Loucy (cell line): ENCODE measurements at regions not wholly inside any gene's neighbourhood (a gene's known extent, or its start where the extent isn't known, plus 50 kb on each side); places are given as distances from the start of the nearest gene placed in this dataset.

ENCODE experiments used
- H2AFZ ChIP-seq: fragments of 200-600 bp; sonication (generic); 2 replicates; pipeline ENCODE4 v1.6.0; 2016; ENCODE audit warnings: antibody characterized with exemption, mild to moderate bottlenecking, low read length, moderate library complexity
- H3F3A ChIP-seq: fragments of 200-600 bp; 2 replicates; pipeline ENCODE4 v1.6.0; 2016; ENCODE audit warnings: antibody characterized with exemption, low read depth, mild to moderate bottlenecking
- H3K27me3 ChIP-seq: fragments of 200-600 bp; sonication (generic); 2 replicates; pipeline ENCODE4 v1.6.1; 2014; ENCODE audit warnings: low read length, mild to moderate bottlenecking; ENCODE audit not compliant: insufficient read depth, poor library complexity, severe bottlenecking
- H3K36me3 ChIP-seq: fragments of 200-600 bp; sonication (generic); 2 replicates; pipeline ENCODE4 v1.6.1; 2016; ENCODE audit warnings: low read length; ENCODE audit not compliant: insufficient read depth
- H3K4me1 ChIP-seq: fragments of 200-600 bp; sonication (generic); 2 replicates; pipeline ENCODE4 v1.5.1; 2014; ENCODE audit warnings: low read length, mild to moderate bottlenecking; ENCODE audit not compliant: insufficient read depth, poor library complexity, severe bottlenecking
- H3K4me2 ChIP-seq: fragments of 200-600 bp; sonication (generic); 2 replicates; pipeline ENCODE4 v1.6.0; 2014; ENCODE audit warnings: antibody characterized with exemption, low read length, low read depth, mild to moderate bottlenecking; ENCODE audit not compliant: poor library complexity, severe bottlenecking
- H3K4me3 ChIP-seq: fragments of 200-600 bp; sonication (generic); 2 replicates; pipeline ENCODE4 v1.5.1; 2014; ENCODE audit warnings: low read length, mild to moderate bottlenecking, mixed read lengths; ENCODE audit not compliant: poor library complexity, severe bottlenecking
- H3K79me2 ChIP-seq: fragments of 200-600 bp; sonication (generic); 2 replicates; pipeline ENCODE4 v1.6.1; 2014; ENCODE audit warnings: low read length; ENCODE audit not compliant: insufficient read depth
- H3K9ac ChIP-seq: fragments of 200-600 bp; sonication (generic); 2 replicates; pipeline ENCODE4 v1.6.0; 2014; ENCODE audit warnings: mild to moderate bottlenecking, low read depth, low read length, moderate library complexity; ENCODE audit not compliant: poor library complexity, severe bottlenecking
- H3K9me2 ChIP-seq: fragments of 200-600 bp; sonication (generic); replicated peaks from 2 replicates; pipeline ENCODE4 v1.6.1; 2016; ENCODE audit warnings: low read depth, low read length, mixed read lengths
- H3K9me3 ChIP-seq: fragments of 200-600 bp; sonication (generic); 2 replicates; pipeline ENCODE4 v1.6.1; 2014; ENCODE audit warnings: mild to moderate bottlenecking, antibody characterized with exemption, low read length, low read depth; ENCODE audit not compliant: insufficient read depth
- H4K20me1 ChIP-seq: fragments of 200-600 bp; sonication (generic); 2 replicates; pipeline ENCODE4 v1.6.0; 2014; ENCODE audit warnings: antibody characterized with exemption, low read length, mild to moderate bottlenecking; ENCODE audit not compliant: insufficient read depth, poor library complexity, severe bottlenecking
- EZH2phosphoT487 ChIP-seq: fragments of 200-600 bp; IDR thresholded peaks from 2 replicates; pipeline ENCODE4 v1.6.1; 2018; ENCODE audit warnings: antibody characterized with exemption, mild to moderate bottlenecking, moderate library complexity, borderline replicate concordance
- TF ChIP-seq, protein P1 (sequence below): fragments of 200-600 bp; sonication (generic); conservative IDR thresholded peaks from 2 replicates; pipeline ENCODE4 v1.5.1; 2014; ENCODE audit warnings: mild to moderate bottlenecking, antibody characterized with exemption, low read length

DNA sequence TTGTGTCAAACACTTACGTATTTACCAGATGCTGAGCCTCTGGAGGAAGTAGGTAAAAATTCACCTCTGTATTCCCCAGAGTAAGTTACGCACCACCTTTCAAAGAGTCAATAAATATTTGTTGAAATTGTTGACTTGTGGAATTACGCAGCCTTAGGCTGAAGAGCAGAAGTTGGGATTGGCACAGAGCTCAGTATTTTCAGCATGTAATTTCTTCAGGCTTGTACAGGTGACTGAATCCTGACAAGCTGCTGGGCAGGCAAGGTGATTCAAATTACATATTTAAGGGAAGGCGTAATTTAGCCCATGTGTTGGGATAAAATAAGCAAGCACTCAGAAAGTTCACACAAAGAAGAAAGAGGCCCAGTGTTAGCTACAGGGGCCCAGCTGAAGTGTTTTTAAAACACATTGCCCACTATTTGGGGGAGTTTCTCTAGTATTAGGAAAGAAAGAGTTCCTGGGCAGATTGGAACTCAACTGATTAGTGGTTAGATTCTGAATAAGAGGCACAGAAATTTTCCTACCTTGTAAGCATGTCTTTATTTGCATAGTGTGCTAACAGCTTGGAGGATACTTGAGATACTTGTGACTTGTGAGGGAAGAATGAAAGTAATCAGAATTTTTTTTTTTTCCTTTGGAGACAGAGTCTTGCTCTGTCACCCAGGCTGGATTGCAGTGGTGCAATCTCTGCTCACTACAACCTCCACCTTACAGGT is 165.3 kb upstream of the FBXL7 start:
- TF ChIP-seq, protein P1, sequence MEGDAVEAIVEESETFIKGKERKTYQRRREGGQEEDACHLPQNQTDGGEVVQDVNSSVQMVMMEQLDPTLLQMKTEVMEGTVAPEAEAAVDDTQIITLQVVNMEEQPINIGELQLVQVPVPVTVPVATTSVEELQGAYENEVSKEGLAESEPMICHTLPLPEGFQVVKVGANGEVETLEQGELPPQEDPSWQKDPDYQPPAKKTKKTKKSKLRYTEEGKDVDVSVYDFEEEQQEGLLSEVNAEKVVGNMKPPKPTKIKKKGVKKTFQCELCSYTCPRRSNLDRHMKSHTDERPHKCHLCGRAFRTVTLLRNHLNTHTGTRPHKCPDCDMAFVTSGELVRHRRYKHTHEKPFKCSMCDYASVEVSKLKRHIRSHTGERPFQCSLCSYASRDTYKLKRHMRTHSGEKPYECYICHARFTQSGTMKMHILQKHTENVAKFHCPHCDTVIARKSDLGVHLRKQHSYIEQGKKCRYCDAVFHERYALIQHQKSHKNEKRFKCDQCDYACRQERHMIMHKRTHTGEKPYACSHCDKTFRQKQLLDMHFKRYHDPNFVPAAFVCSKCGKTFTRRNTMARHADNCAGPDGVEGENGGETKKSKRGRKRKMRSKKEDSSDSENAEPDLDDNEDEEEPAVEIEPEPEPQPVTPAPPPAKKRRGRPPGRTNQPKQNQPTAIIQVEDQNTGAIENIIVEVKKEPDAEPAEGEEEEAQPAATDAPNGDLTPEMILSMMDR, result no peak
- TF ChIP-seq EZH2phosphoT487, result no peak

DNA sequence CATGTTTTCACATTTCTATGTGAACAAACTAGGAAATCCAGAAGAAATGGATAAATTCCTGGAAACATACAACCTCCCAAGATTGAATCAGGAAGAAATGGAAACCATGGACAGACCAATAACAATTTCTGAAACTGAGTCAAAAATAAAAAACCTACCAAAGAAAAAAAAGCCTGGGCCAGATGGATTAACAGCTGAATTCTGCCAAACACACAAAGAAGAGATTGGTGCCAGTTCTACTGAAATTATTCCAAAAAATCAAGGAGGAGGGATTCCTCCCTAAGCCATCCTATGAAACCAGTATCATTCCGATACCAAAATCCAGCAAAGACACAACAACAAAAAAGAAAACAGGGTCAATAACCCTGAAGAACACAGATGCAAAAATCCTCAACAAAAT is 166.9 kb upstream of the FBXL7 start:
- no peaks in the 10 kb centered on the region for H3K36me3 ChIP-seq
- no peaks in the 10 kb centered on the region for H4K20me1 ChIP-seq
- no peaks in the 10 kb centered on the region for H3K9me2 ChIP-seq
- H3K27me3 ChIP-seq, result no peaks in the 10 kb centered on the region
- H3F3A ChIP-seq, result no peaks in the 10 kb centered on the region
- H3K79me2 ChIP-seq, result no peaks in the 10 kb centered on the region
- no peak overlapping the region for H3K9ac ChIP-seq
- TF ChIP-seq, protein P1, result no peak
- no peak for TF ChIP-seq EZH2phosphoT487
- no peaks in the 10 kb centered on the region for H3K9me3 ChIP-seq
- no peak overlapping the region for H3K4me3 ChIP-seq
- H3K4me1 ChIP-seq, result no peaks in the 10 kb centered on the region
- no peak overlapping the region for H2AFZ ChIP-seq
- no peak overlapping the region for H3K4me2 ChIP-seq

More for the DNA sequence above, 165.3 kb upstream of the FBXL7 start:
- no peak overlapping the region for H2AFZ ChIP-seq
- no peaks in the 10 kb centered on the region for H3K4me1 ChIP-seq
- H3F3A ChIP-seq, result no peaks in the 10 kb centered on the region
- no peaks in the 10 kb centered on the region for H3K9me2 ChIP-seq
- no peak overlapping the region for H3K9ac ChIP-seq
- no peaks in the 10 kb centered on the region for H4K20me1 ChIP-seq
- H3K4me3 ChIP-seq, result no peak overlapping the region
- no peaks in the 10 kb centered on the region for H3K36me3 ChIP-seq
- no peaks in the 10 kb centered on the region for H3K9me3 ChIP-seq
- H3K4me2 ChIP-seq, result no peak overlapping the region
- H3K27me3 ChIP-seq, result no peaks in the 10 kb centered on the region
- no peaks in the 10 kb centered on the region for H3K79me2 ChIP-seq

- Histone ChIP-seq H3K27me3 (no peaks in the 10 kb centered on the region), H3K79me2 (no peaks in the 10 kb centered on the region), H4K20me1 (no peaks in the 10 kb centered on the region), H3K4me3 (no peak overlapping the region), H2AFZ (no peak overlapping the region), H3K4me2 (no peak overlapping the region), H3K9ac (no peak overlapping the region), H3K36me3 (no peaks in the 10 kb centered on the region), H3K4me1 (no peaks in the 10 kb centered on the region), H3K9me2 (no peaks in the 10 kb centered on the region), H3K9me3 (no peaks in the 10 kb centered on the region), H3F3A (no peaks in the 10 kb centered on the region)
- no peak for TF ChIP-seq EZH2phosphoT487
- TF ChIP-seq, protein P1, result no peak
Observed at GRCh38 chr5:15326932-15327331, 173.0 kb upstream of the FBXL7 start.
